Tibial nerve (tissue), 4 donors: ENCODE measurements at regions not wholly inside any gene's neighbourhood (a gene's known extent, or its start where the extent isn't known, plus 50 kb on each side); places are given as distances from the start of the nearest gene placed in this dataset.

Experiments used
- DNase-seq, 2 donors: peaks; one replicate each; pipeline ENCODE4 v3.0.0-alpha.2; 2019; ENCODE audit warnings: low spot score in 2 of 2
- H3K27ac ChIP-seq, 4 donors: fragments of 200-600 bp; sonication (generic) in 3 of 4; one replicate each; pipeline ENCODE4 v1.5.1; 2017 to 2019; ENCODE audit warnings: mild to moderate bottlenecking in 1 of 4
- H3K27me3 ChIP-seq, 2 donors: fragments of 200-600 bp; sonication (generic) in 1 of 2; one replicate each; pipeline versions ENCODE4 v1.5.1 to v1.6.0; 2017 to 2019
- H3K36me3 ChIP-seq, 3 donors: fragments of 200-600 bp; sonication (generic); one replicate each; pipeline ENCODE4 v1.5.1; 2018 to 2019
- H3K4me1 ChIP-seq, 4 donors: fragments of 200-600 bp; sonication (generic) in 3 of 4; one replicate each; pipeline ENCODE4 v1.5.1; 2017 to 2019
- H3K4me3 ChIP-seq, 4 donors: fragments of 200-600 bp; sonication (generic) in 3 of 4; one replicate each; pipeline ENCODE4 v1.5.1; 2017 to 2019; ENCODE audit warnings: mild to moderate bottlenecking in 1 of 4, moderate library complexity in 1 of 4
- H3K9me3 ChIP-seq, 4 donors: fragments of 200-600 bp; sonication (generic) in 3 of 4; one replicate each; pipeline ENCODE4 v1.5.1; 2017 to 2019
- CTCF ChIP-seq, 5 experiments: fragments of 200-600 bp in 3 of 5; fragments of 450-650 bp in 2 of 5; sonication (generic) in 3 of 5; IDR thresholded peaks; one replicate each; pipeline ENCODE4 v1.5.1; 2016 to 2019; ENCODE audit warnings: antibody characterized with exemption in 5 of 5, mild to moderate bottlenecking in 3 of 5, moderate library complexity in 2 of 5
- EP300 ChIP-seq, 2 donors: sonication (generic); formaldehyde crosslinking; IDR thresholded peaks; one replicate each; pipeline ENCODE4 v1.6.1; 2017; ENCODE audit warnings: antibody characterized with exemption in 2 of 2, mild to moderate bottlenecking in 1 of 2
- POLR2A ChIP-seq, 2 donors: fragments of 450-650 bp; IDR thresholded peaks; one replicate each; pipeline ENCODE4 v1.6.1; 2017; ENCODE audit warnings: antibody characterized with exemption in 2 of 2, mild to moderate bottlenecking in 2 of 2, moderate library complexity in 2 of 2
- WGBS, 2 donors: methylation state at CpG; one replicate each; pipeline ENCODE4 v1.1.5; 2018; 5-methylcytosine and 5-hydroxymethylcytosine counted together

GRCh38 chr7:33700001-33700899, 205.1 kb upstream of the BMPER start:
- Histone ChIP-seq H3K4me1 (no peaks in the 10 kb centered on the region), H3K4me3 (no peak overlapping the region), H3K27ac (no peak overlapping the region), H3K27me3 (no peaks in the 10 kb centered on the region), H3K36me3 (peaks cover 0 to 20% (median 0%) of the 10 kb centered on the region in 3 donors), H3K9me3 (peaks cover 0 to 16% (median 2%) of the 10 kb centered on the region in 4 donors)
- DNase-seq, result no peak
- 76 to 79% methylated on average over 11 of the region's 11 CpGs for WGBS, 2 donors
- no peak for TF ChIP-seq EP300 (IDR thresholded peaks at IDR 0.05)
- no peak for TF ChIP-seq POLR2A (IDR thresholded peaks at IDR 0.05)
- TF ChIP-seq CTCF (IDR thresholded peaks at IDR 0.05), result no peak

- WGBS, 2 donors, result 84 to 90% methylated on average over 7 of the region's 7 CpGs
- H3K9me3 ChIP-seq, result peaks cover 0 to 16% (median 2%) of the 10 kb centered on the region in 4 donors
- no peak overlapping the region for H3K4me3 ChIP-seq
Measured at GRCh38 chr7:33701189-33701740, 204.1 kb upstream of the BMPER start.

GRCh38 chr7:33701927-33702326, 203.4 kb upstream of the BMPER start:
- H3K4me1 ChIP-seq, result peaks cover 0 to 7% (median 3%) of the 10 kb centered on the region in 4 donors
- peaks cover 0 to 20% (median 0%) of the 10 kb centered on the region in 3 donors for H3K36me3 ChIP-seq
- H3K4me3 ChIP-seq, result no peak overlapping the region
- TF ChIP-seq CTCF (IDR thresholded peaks at IDR 0.05), result no peak
- TF ChIP-seq EP300 (IDR thresholded peaks at IDR 0.05), result no peak
- TF ChIP-seq POLR2A (IDR thresholded peaks at IDR 0.05), result no peak
- 88 to 94% methylated on average over 2 of the region's 2 CpGs for WGBS, 2 donors
- no peak overlapping the region for H3K27ac ChIP-seq
- no peak for DNase-seq
- no peaks in the 10 kb centered on the region for H3K27me3 ChIP-seq
- H3K9me3 ChIP-seq, result peaks cover 0 to 16% (median 2%) of the 10 kb centered on the region in 4 donors

More at GRCh38 chr7:33701189-33701740, 204.1 kb upstream of the BMPER start:
- H3K27ac ChIP-seq, result no peak overlapping the region
- no peaks in the 10 kb centered on the region for H3K27me3 ChIP-seq
- DNase-seq, result no peak
- TF ChIP-seq POLR2A (IDR thresholded peaks at IDR 0.05) (no peak), CTCF (IDR thresholded peaks at IDR 0.05) (no peak), EP300 (IDR thresholded peaks at IDR 0.05) (no peak)
- H3K36me3 ChIP-seq, result peaks cover 0 to 20% (median 0%) of the 10 kb centered on the region in 3 donors
- peaks cover 0 to 2% (median under 1%) of the 10 kb centered on the region in 4 donors for H3K4me1 ChIP-seq

GRCh38 chr7:33702514-33703054, 202.8 kb upstream of the BMPER start:
- Histone ChIP-seq H3K4me3 (no peak overlapping the region), H3K9me3 (peaks cover 0 to 16% (median 2%) of the 10 kb centered on the region in 4 donors), H3K36me3 (peaks cover 0 to 20% (median 0%) of the 10 kb centered on the region in 3 donors), H3K4me1 (peaks cover 0 to 14% (median 6%) of the 10 kb centered on the region in 4 donors), H3K27me3 (no peaks in the 10 kb centered on the region), H3K27ac (no peak overlapping the region)
- TF ChIP-seq CTCF (IDR thresholded peaks at IDR 0.05) (no peak), EP300 (IDR thresholded peaks at IDR 0.05) (no peak), POLR2A (IDR thresholded peaks at IDR 0.05) (no peak)
- WGBS, 2 donors, result 83 to 91% methylated on average over 3 of the region's 3 CpGs
- DNase-seq, result no peak
